ENCODE measurements at regions not wholly inside any gene's neighbourhood (a gene's known extent, or its start where the extent isn't known, plus 50 kb on each side); places are given as distances from the start of the nearest gene placed in this dataset.
"Not testable (repeated sequence)": the region's sequence is repeated elsewhere in the genome, so short reads cannot be mapped to it uniquely, and the experiment has no call there.

GRCh38 chr6:27720607-27721580 lies 191.3 kb downstream of the OR2B2 start:
- ATAC-seq (peak; percentile 52), DNase-seq (peak; percentile 43)
- Mint-ChIP-seq H3K36me3 (ENCODE audit: low read depth) (no peaks in the 10 kb centered on the region), H3K4me3 (peak overlapping the region; percentile 26), H3K4me1 (peaks cover 24% of the 10 kb centered on the region), H3K27ac (peak overlapping the region; percentile 60), H3K9me3 (no peaks in the 10 kb centered on the region), H3K27me3 (peaks cover 44% of the 10 kb centered on the region)

DNA sequence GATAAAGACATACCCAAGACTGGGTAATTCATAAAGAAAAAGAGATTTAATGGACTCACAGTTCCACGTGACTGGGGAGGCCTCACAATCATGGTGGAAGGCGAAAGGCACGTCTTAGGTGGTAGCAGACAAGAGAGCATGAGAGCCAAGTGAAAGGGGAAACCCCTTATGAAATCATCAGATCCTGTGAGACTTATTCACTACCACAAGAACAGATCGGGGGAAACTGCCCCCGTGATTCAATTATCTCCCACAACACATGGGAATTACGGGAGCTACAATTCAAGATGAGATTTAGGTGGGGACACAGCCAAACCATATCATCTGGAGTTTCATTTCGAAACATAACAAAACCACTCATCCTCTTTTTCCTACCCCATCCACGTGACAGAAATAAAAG lies 193.2 kb downstream of the OR2B2 start:
- not testable (repeated sequence) for H3K36me3 Mint-ChIP-seq (ENCODE audit: low read depth); H3K27ac Mint-ChIP-seq; H3K9me3 Mint-ChIP-seq
- Mint-ChIP-seq H3K4me1 (peaks cover 24% of the 10 kb centered on the region), H3K27me3 (peaks cover 36% of the 10 kb centered on the region), H3K4me3 (peak overlapping the region; percentile 29)
- peak; percentile 6 for DNase-seq
- ATAC-seq: peak; percentile 51

DNA sequence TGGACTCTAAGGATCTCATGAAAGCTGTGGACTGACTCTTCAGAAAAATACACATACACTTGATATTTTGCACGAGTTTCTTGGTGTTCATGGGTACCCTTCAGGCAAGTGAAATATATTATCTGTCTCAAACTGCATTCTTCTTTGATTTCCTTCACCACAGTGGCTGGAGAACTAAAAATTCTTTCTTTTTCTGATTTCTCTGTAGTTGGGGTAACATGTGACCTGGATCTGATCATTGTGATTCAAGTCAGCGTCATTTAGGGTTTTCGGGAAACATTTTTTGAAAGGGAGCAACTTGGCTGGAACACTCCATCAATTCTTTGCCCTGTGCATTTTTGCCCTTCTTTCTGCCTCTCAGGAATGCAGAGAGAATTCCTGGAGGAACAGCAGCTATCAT lies 205.8 kb downstream of the OR2B2 start:
- ATAC-seq: no peak

GRCh38 chr6:27700337-27700736 lies 211.9 kb downstream of the OR2B2 start:
- no peak for DNase-seq
- ATAC-seq: no peak
- Mint-ChIP-seq H3K4me1 (peaks cover 5% of the 10 kb centered on the region), H3K4me3 (no peak overlapping the region), H3K27ac (no peak overlapping the region), H3K36me3 (ENCODE audit: low read depth) (peaks cover 25% of the 10 kb centered on the region), H3K9me3 (no peaks in the 10 kb centered on the region), H3K27me3 (no peaks in the 10 kb centered on the region)

More for the DNA sequence above, 205.8 kb downstream of the OR2B2 start:
- H3K36me3 Mint-ChIP-seq (ENCODE audit: low read depth): peaks cover 32% of the 10 kb centered on the region
- H3K4me1 Mint-ChIP-seq: no peaks in the 10 kb centered on the region
- H3K4me3 Mint-ChIP-seq: no peak overlapping the region
- DNase-seq: no peak
- no peak overlapping the region for H3K27ac Mint-ChIP-seq
- no peaks in the 10 kb centered on the region for H3K27me3 Mint-ChIP-seq
- H3K9me3 Mint-ChIP-seq: no peaks in the 10 kb centered on the region

GRCh38 chr6:27694547-27694874 lies 217.7 kb downstream of the OR2B2 start:
- Mint-ChIP-seq H3K27me3 (no peaks in the 10 kb centered on the region), H3K9me3 (no peaks in the 10 kb centered on the region), H3K4me3 (peak overlapping the region; percentile 93), H3K4me1 (peaks cover 22% of the 10 kb centered on the region), H3K27ac (peak overlapping the region; percentile 88), H3K36me3 (ENCODE audit: low read depth) (no peaks in the 10 kb centered on the region)
- ATAC-seq: no peak
- DNase-seq: no peak

DNA sequence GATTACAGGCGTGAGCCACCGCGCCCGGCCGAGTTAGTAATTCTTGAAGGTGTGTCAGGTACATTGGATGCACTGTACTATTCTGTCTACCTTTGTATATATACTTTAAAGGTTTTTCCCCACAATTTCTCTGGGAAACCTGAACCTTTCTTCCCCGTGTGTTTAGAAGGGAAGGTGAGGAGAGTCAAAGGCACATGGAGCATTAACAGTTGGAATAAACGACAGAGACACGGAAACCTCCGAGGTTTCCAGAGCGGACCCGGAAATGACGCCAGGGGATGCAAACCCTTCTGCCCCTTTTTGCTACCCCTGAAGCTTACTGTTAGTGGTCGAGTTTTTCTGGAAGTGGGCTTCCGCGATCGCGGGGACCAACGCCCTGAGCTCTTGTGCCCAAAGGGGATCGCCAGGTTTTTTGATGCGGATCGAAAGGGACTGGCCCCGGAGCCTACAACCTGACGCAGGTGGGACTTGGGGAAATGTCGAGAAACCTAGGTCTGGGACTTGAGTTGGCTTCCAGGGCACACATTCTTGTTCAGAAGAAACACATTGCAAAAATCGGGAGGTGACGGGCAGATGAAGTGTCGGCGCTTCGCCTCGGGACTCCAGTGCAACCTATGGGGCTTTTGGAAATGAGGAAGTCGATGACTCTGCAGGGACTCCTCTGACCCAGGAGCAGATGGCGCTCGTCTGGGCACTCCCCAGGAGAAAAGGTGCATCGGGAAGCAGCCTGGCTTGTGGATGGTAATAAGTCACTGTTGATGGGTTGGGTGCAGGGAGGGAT lies 218.2 kb downstream of the OR2B2 start:
- H3K27ac Mint-ChIP-seq: peak overlapping the region; percentile 88
- DNase-seq: peak; percentile 55

DNA sequence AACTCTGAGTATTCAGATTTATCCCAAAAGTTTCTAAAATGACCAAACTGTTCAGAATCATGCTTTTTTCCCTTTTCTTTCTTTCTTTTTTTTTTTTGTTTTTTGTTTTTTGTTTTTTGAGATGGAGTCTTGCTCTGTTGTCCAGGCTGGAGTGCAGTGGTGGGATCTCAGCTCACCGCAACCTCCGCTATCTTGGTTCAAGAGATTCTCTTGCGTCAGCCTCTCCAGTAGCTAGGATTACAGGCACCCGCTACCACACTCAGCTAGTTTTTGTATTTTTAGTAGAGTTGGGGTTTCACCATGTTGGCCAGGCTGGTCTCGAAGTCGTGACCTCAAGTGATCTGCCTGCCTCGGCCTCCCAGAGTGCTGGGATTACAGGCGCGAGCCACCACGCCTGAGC lies 219.2 kb upstream of the ZNF184 start:
- not testable (repeated sequence) for DNase-seq; H3K9me3 Mint-ChIP-seq; ATAC-seq; H3K27ac Mint-ChIP-seq; H3K36me3 Mint-ChIP-seq (ENCODE audit: low read depth); H3K27me3 Mint-ChIP-seq; H3K4me3 Mint-ChIP-seq
- H3K4me1 Mint-ChIP-seq: peaks cover 38% of the 10 kb centered on the region

More for the DNA sequence above, 218.2 kb downstream of the OR2B2 start:
- no peaks in the 10 kb centered on the region for H3K9me3 Mint-ChIP-seq
- ATAC-seq: peak; percentile 78
- H3K4me3 Mint-ChIP-seq: peak overlapping the region; percentile 93
- H3K36me3 Mint-ChIP-seq (ENCODE audit: low read depth): no peaks in the 10 kb centered on the region
- H3K4me1 Mint-ChIP-seq: peaks cover 24% of the 10 kb centered on the region
- H3K27me3 Mint-ChIP-seq: no peaks in the 10 kb centered on the region

DNA sequence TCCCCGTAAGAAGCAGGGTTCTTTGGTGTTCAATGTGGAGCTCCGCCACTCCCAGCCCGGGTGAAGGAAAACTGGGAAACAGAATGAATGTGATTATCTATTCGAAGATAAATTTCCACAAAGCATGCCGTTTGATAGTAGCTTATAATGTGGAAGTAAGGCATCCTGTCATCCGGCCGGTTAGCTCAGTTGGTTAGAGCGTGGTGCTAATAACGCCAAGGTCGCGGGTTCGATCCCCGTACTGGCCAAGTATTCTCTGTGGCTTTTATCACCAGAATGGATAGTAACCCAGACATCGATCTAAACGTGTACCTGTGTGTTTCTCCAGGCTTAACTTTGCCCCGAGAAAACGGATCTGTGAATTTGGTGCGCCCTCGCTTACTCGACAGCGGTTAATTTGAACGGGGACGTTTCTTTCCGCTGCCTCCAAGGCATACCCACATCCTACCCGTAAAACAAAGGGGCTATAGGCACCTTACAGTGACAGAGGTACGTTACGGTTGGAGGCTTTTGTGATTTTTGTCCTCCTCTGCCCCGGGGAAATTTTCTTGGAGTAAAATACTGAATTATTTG lies 215.2 kb upstream of the ZNF184 start:
- H3K27ac Mint-ChIP-seq: peak overlapping the region; percentile 92
- H3K4me1 Mint-ChIP-seq: peaks cover 24% of the 10 kb centered on the region
- H3K4me3 Mint-ChIP-seq: peak overlapping the region; percentile 82
- ATAC-seq: peak; percentile 95
- peak; percentile 80 for DNase-seq
- peaks cover 14% of the 10 kb centered on the region for H3K27me3 Mint-ChIP-seq
- H3K9me3 Mint-ChIP-seq: no peaks in the 10 kb centered on the region
- H3K36me3 Mint-ChIP-seq (ENCODE audit: low read depth): peaks cover 4% of the 10 kb centered on the region

GRCh38 chr6:27687154-27688013 lies 214.5 kb upstream of the ZNF184 start:
- peak overlapping the region; percentile 82 for H3K4me3 Mint-ChIP-seq
- peak; percentile 74 for ATAC-seq

DNA sequence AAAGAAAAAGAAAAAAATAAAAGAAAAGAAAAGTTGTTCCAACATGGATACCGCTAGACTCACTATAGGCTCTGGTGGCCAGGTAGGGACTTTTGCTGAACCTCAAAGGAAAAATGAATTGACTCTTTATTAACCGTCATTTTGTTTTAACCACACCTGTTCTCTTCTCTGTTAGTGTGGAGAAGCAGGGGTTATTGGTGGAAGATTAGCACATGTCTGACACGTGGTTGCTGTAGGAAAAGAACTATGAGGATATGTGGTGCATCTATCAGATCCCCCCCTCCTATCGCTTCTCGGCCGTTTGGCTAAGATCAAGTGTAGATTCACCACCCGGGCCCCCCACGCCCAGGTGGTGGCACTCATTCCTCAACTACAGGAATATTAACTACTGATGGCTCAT lies 212.4 kb upstream of the ZNF184 start:
- Mint-ChIP-seq H3K36me3 (ENCODE audit: low read depth) (peaks cover 14% of the 10 kb centered on the region), H3K4me3 (no peak overlapping the region), H3K4me1 (peaks cover 25% of the 10 kb centered on the region), H3K27me3 (peaks cover 40% of the 10 kb centered on the region), H3K9me3 (peaks cover 9% of the 10 kb centered on the region), H3K27ac (no peak overlapping the region)
- ATAC-seq: no peak
- no peak for DNase-seq

More at GRCh38 chr6:27687154-27688013, 214.5 kb upstream of the ZNF184 start:
- peaks cover 4% of the 10 kb centered on the region for H3K36me3 Mint-ChIP-seq (ENCODE audit: low read depth)
- no peaks in the 10 kb centered on the region for H3K9me3 Mint-ChIP-seq
- peaks cover 19% of the 10 kb centered on the region for H3K27me3 Mint-ChIP-seq
- peaks cover 24% of the 10 kb centered on the region for H3K4me1 Mint-ChIP-seq
- H3K27ac Mint-ChIP-seq: peak overlapping the region; percentile 92
- peak; percentile 86 for DNase-seq

- Mint-ChIP-seq H3K9me3 (peaks cover 13% of the 10 kb centered on the region), H3K27ac (peak overlapping the region; percentile 85), H3K36me3 (ENCODE audit: low read depth) (peaks cover 15% of the 10 kb centered on the region), H3K4me1 (peaks cover 32% of the 10 kb centered on the region), H3K4me3 (peak overlapping the region; percentile 34), H3K27me3 (peaks cover 47% of the 10 kb centered on the region)
- DNase-seq (peak; percentile 67), ATAC-seq (peak; percentile 42)
These were observed 211.6 kb upstream of the ZNF184 start for GRCh38 chr6:27684264-27685211.

GRCh38 chr6:27679964-27680694 lies 207.2 kb upstream of the ZNF184 start:
- Mint-ChIP-seq H3K4me1 (peaks cover 14% of the 10 kb centered on the region), H3K9me3 (peaks cover 23% of the 10 kb centered on the region), H3K36me3 (ENCODE audit: low read depth) (peaks cover 12% of the 10 kb centered on the region), H3K4me3 (peak overlapping the region; percentile 49), H3K27ac (no peak overlapping the region), H3K27me3 (peaks cover 75% of the 10 kb centered on the region)
- DNase-seq: no peak
- no peak for ATAC-seq
